ENCODE measurements at regions not wholly inside any gene's neighbourhood (a gene's known extent, or its start where the extent isn't known, plus 50 kb on each side); places are given as distances from the start of the nearest gene placed in this dataset.
"Not testable (repeated sequence)": the region's sequence is repeated elsewhere in the genome, so short reads cannot be mapped to it uniquely, and the experiment has no call there.

- no peak for DNase-seq
Measured at GRCh38 chr5:124872615-124873014, 126.2 kb upstream of the ZNF608 start.

- DNase-seq: no peak
Measured at GRCh38 chr5:124873188-124873587, 126.7 kb upstream of the ZNF608 start.

- no peak for DNase-seq
Measured at GRCh38 chr5:124873713-124874112, 127.3 kb upstream of the ZNF608 start.

GRCh38 chr5:124876566-124876965 lies 130.1 kb upstream of the ZNF608 start:
- DNase-seq: no peak

- no peak for DNase-seq
Measured at GRCh38 chr5:124876983-124877382, 130.5 kb upstream of the ZNF608 start.

GRCh38 chr5:124877501-124878146 lies 131.2 kb upstream of the ZNF608 start:
- DNase-seq: no peak

- peak in 3 of 4 experiments; percentile 14 to 64 (median 50) for DNase-seq
Measured at GRCh38 chr5:124878583-124879342, 132.3 kb upstream of the ZNF608 start.

- peak; percentile 52 to 81 (median 76) for DNase-seq
Measured at GRCh38 chr5:124880903-124881697, 134.7 kb upstream of the ZNF608 start.

- no peak for DNase-seq
Measured at GRCh38 chr5:124883681-124884080, 137.2 kb upstream of the ZNF608 start.

GRCh38 chr5:124884114-124884513 lies 137.7 kb upstream of the ZNF608 start:
- DNase-seq: no peak

- no peak for DNase-seq
Measured at GRCh38 chr5:124885490-124885889, 139.1 kb upstream of the ZNF608 start.

GRCh38 chr5:124887223-124887622 lies 140.8 kb upstream of the ZNF608 start:
- no peak for DNase-seq

GRCh38 chr5:124888050-124888506 lies 141.6 kb upstream of the ZNF608 start:
- no peak for DNase-seq

GRCh38 chr5:124888622-124889485 lies 142.4 kb upstream of the ZNF608 start:
- DNase-seq: no peak

GRCh38 chr5:124889486-124889825 lies 143.0 kb upstream of the ZNF608 start:
- DNase-seq: no peak

GRCh38 chr5:124889850-124890249 lies 143.4 kb upstream of the ZNF608 start:
- DNase-seq: no peak

GRCh38 chr5:124890442-124890841 lies 144.0 kb upstream of the ZNF608 start:
- not testable (repeated sequence) for DNase-seq

GRCh38 chr5:124891179-124891578 lies 144.7 kb upstream of the ZNF608 start:
- DNase-seq: no peak

GRCh38 chr5:124892185-124892848 lies 145.9 kb upstream of the ZNF608 start:
- DNase-seq: no peak

GRCh38 chr5:124894541-124894940 lies 148.1 kb upstream of the ZNF608 start:
- no peak for DNase-seq

- no peak for DNase-seq
Measured at GRCh38 chr5:124895236-124895635, 148.8 kb upstream of the ZNF608 start.

- DNase-seq: no peak
Measured at GRCh38 chr5:124901081-124901480, 154.6 kb upstream of the ZNF608 start.
